SK-N-SH treated with all-trans-retinoic acid at 6 μM for 48 hours (cell line): ENCODE measurements at regions not wholly inside any gene's neighbourhood (a gene's known extent, or its start where the extent isn't known, plus 50 kb on each side); places are given as distances from the start of the nearest gene placed in this dataset.
"Not testable (repeated sequence)": the region's sequence is repeated elsewhere in the genome, so short reads cannot be mapped to it uniquely, and the experiment has no call there.

Experiments
- ATAC-seq: fragments of 200-7000 bp; cut with Tn5 transposase; 3 replicates; pipeline ENCODE4 v1.9.1; 2020; ENCODE audit warnings: mild to moderate bottlenecking, moderate library complexity
- ARNTL ChIP-seq: fragments of 450-650 bp; formaldehyde crosslinking; IDR thresholded peaks from 2 replicates; pipeline ENCODE4 v1.5.0; 2020; ENCODE audit warnings: low read depth, mild to moderate bottlenecking, moderate library complexity, borderline replicate concordance
- BACH2 ChIP-seq: fragments of 250-450 bp; sonication (Bioruptor Pico); IDR thresholded peaks from 2 replicates; pipeline ENCODE4 v1.9.0; 2021; ENCODE audit warnings: mild to moderate bottlenecking, borderline replicate concordance
- CREB5 ChIP-seq: fragments of 250-450 bp; sonication (Bioruptor Pico); IDR thresholded peaks from 2 replicates; pipeline ENCODE4 v1.5.1; 2020; ENCODE audit warnings: low read depth, mild to moderate bottlenecking, moderate library complexity
- CSDC2 ChIP-seq: fragments of 250-450 bp; sonication (Bioruptor Pico); IDR thresholded peaks from 2 replicates; pipeline ENCODE4 v1.5.0; 2020; ENCODE audit warnings: mild to moderate bottlenecking, moderate library complexity
- CSRNP3 ChIP-seq: fragments of 250-450 bp; sonication (Bioruptor Pico); IDR thresholded peaks from 2 replicates; pipeline ENCODE4 v1.5.1; 2021; ENCODE audit warnings: mild to moderate bottlenecking, moderate library complexity
- ESRRG ChIP-seq: fragments of 250-450 bp; sonication (Bioruptor Pico); IDR thresholded peaks from 2 replicates; pipeline ENCODE4 v1.6.1; 2021; ENCODE audit warnings: mild to moderate bottlenecking
- GLIS3 ChIP-seq: fragments of 250-450 bp; sonication (Bioruptor Pico); IDR thresholded peaks from 2 replicates; pipeline ENCODE4 v1.5.0; 2020; ENCODE audit warnings: mild to moderate bottlenecking, moderate library complexity
- ISL1 ChIP-seq: fragments of 250-450 bp; sonication (Bioruptor Pico); IDR thresholded peaks from 2 replicates; pipeline ENCODE4 v2.1.2; 2022; ENCODE audit warnings: mild to moderate bottlenecking, moderate library complexity
- OSR1 ChIP-seq: fragments of 250-450 bp; sonication (Bioruptor Pico); IDR thresholded peaks from 2 replicates; pipeline ENCODE4 v1.8.0; 2022; ENCODE audit warnings: moderate library complexity, mild to moderate bottlenecking, inconsistent platforms
- PATZ1 ChIP-seq: fragments of 250-450 bp; sonication (Bioruptor Pico); IDR thresholded peaks from 2 replicates; pipeline ENCODE4 v1.8.0; 2020; ENCODE audit warnings: mild to moderate bottlenecking, moderate library complexity, borderline replicate concordance
- POU6F1 ChIP-seq: fragments of 250-450 bp; sonication (Bioruptor Pico); IDR thresholded peaks from 2 replicates; pipeline ENCODE4 v1.8.0; 2021; ENCODE audit warnings: low read depth, mild to moderate bottlenecking, moderate library complexity, borderline replicate concordance
- RARB ChIP-seq: fragments of 250-450 bp; sonication (Bioruptor Pico); IDR thresholded peaks from 2 replicates; pipeline ENCODE4 v1.8.0; 2021; ENCODE audit warnings: mild to moderate bottlenecking, moderate library complexity
- SNAI2 ChIP-seq: fragments of 250-450 bp; sonication (Bioruptor Pico); IDR thresholded peaks from 2 replicates; pipeline ENCODE4 v1.5.0; 2020; ENCODE audit warnings: mild to moderate bottlenecking, moderate library complexity
- TCF4 ChIP-seq: fragments of 250-450 bp; sonication (Bioruptor Pico); IDR thresholded peaks from 2 replicates; pipeline ENCODE4 v1.8.0; 2021; ENCODE audit warnings: mild to moderate bottlenecking, moderate library complexity, borderline replicate concordance
- TOX ChIP-seq: fragments of 250-450 bp; sonication (Bioruptor Pico); IDR thresholded peaks from 2 replicates; pipeline ENCODE4 v1.8.0; 2021; ENCODE audit warnings: mild to moderate bottlenecking, moderate library complexity, borderline replicate concordance
- TSHZ2 ChIP-seq: fragments of 250-450 bp; sonication (Bioruptor Pico); IDR thresholded peaks from 2 replicates; pipeline ENCODE4 v1.5.0; 2020; ENCODE audit warnings: mild to moderate bottlenecking, moderate library complexity
- ZC3H10 ChIP-seq: fragments of 250-450 bp; sonication (Bioruptor Pico); IDR thresholded peaks from 2 replicates; pipeline ENCODE4 v1.5.1; 2021; ENCODE audit warnings: mild to moderate bottlenecking, moderate library complexity
- ZFP30 ChIP-seq: fragments of 450-650 bp; formaldehyde crosslinking; IDR thresholded peaks from 2 replicates; pipeline ENCODE4 v1.5.0; 2022; ENCODE audit warnings: mild to moderate bottlenecking, moderate library complexity
- ZNF70 ChIP-seq: fragments of 450-650 bp; formaldehyde crosslinking; IDR thresholded peaks from 2 replicates; pipeline ENCODE4 v1.5.0; 2020; ENCODE audit warnings: mild to moderate bottlenecking, moderate library complexity
- ZNF8 ChIP-seq: fragments of 450-650 bp; formaldehyde crosslinking; IDR thresholded peaks from 2 replicates; pipeline ENCODE4 v1.5.0; 2020; ENCODE audit warnings: mild to moderate bottlenecking, moderate library complexity

GRCh38 chrX:121407627-121408026 is 360.2 kb downstream of the GLUD2 start (continued):
- TF ChIP-seq PATZ1 (CRISPR knock-in tag) (no peak), TOX (no peak)

GRCh38 chrX:121431514-121431913 is 384.1 kb downstream of the GLUD2 start:
- not testable (repeated sequence) for ATAC-seq

GRCh38 chrX:121433289-121433688 is 385.9 kb downstream of the GLUD2 start:
- TF ChIP-seq ZFP30 (CRISPR knock-in tag), result no peak
- TF ChIP-seq CREB5 (CRISPR knock-in tag), result no peak
- no peak for TF ChIP-seq BACH2 (CRISPR knock-in tag)
- no peak for TF ChIP-seq PATZ1 (CRISPR knock-in tag)
- TF ChIP-seq ZNF8 (CRISPR knock-in tag), result no peak
- TF ChIP-seq CSRNP3 (CRISPR knock-in tag), result no peak
- ATAC-seq, result no peak

- ATAC-seq, result not testable (repeated sequence)
These were observed 390.3 kb downstream of the GLUD2 start for GRCh38 chrX:121437666-121438065.

GRCh38 chrX:121455890-121456289 is 408.5 kb downstream of the GLUD2 start:
- no peak for TF ChIP-seq ISL1 (CRISPR knock-in tag)
- ATAC-seq, result no peak

- no peak for TF ChIP-seq ZC3H10 (CRISPR knock-in tag)
- no peak for TF ChIP-seq ESRRG (CRISPR knock-in tag)
- ATAC-seq, result no peak
These were observed 408.9 kb downstream of the GLUD2 start for GRCh38 chrX:121456315-121456714.

- ATAC-seq, result no peak
- TF ChIP-seq OSR1 (CRISPR knock-in tag), result no peak
- no peak for TF ChIP-seq TCF4 (CRISPR knock-in tag)
- no peak for TF ChIP-seq GLIS3
- no peak for TF ChIP-seq POU6F1 (CRISPR knock-in tag)
- no peak for TF ChIP-seq RARB (CRISPR knock-in tag)
- TF ChIP-seq CSDC2 (CRISPR knock-in tag), result no peak
- no peak for TF ChIP-seq TSHZ2
- TF ChIP-seq CREB5 (CRISPR knock-in tag), result no peak
- TF ChIP-seq TOX, result no peak
- no peak for TF ChIP-seq ZC3H10 (CRISPR knock-in tag)
- no peak for TF ChIP-seq ZNF70 (CRISPR knock-in tag)
- TF ChIP-seq ARNTL (CRISPR knock-in tag), result no peak
- no peak for TF ChIP-seq BACH2 (CRISPR knock-in tag)
- no peak for TF ChIP-seq SNAI2 (CRISPR knock-in tag)
- no peak for TF ChIP-seq ZNF8 (CRISPR knock-in tag)
These were observed 409.7 kb downstream of the GLUD2 start for GRCh38 chrX:121457096-121457495.
